Activated CD8-positive, alpha-beta memory T cell treated with anti-CD3 and anti-CD28 coated beads, Interleukin-2, amount 50 U/mL, for 1 hour (primary cell): ENCODE measurements at regions not wholly inside any gene's neighbourhood (a gene's known extent, or its start where the extent isn't known, plus 50 kb on each side); places are given as distances from the start of the nearest gene placed in this dataset.

Source experiments
- DNase-seq: peaks from one replicate; pipeline ENCODE4 v3.0.0-alpha.2; 2020; ENCODE audit errors: extremely low read depth

GRCh38 chr1:199160521-199161318, 521.9 kb downstream of the PTPRC start:
- no peak for DNase-seq

- DNase-seq, result no peak
These were observed 522.5 kb downstream of the PTPRC start for GRCh38 chr1:199161319-199161680.

DNA sequence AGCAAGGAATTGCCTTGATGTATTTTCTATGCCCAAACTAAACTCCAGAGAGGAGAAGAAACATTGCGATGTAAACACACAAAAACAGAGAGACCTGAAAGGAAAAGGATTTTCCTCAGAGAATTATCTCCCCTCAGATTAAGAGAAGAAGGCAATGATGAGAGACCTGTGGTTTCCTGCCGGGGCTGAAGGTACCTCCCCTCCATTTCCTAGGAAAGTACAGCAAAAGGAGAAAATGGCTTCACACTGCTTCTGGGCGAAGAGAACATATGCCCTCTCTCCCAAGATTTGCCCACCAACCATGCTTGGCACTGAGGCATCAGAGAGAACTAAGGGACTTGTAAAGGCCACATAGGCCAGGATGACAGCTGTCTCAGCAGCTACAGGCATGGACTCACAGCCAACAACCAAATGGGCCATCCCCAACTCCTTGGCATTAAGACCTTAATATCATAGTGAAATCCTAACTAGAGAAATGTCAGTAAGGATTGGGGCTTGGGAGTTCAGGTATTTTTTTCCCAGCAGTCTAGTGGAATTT, 523.0 kb downstream of the PTPRC start:
- no peak for DNase-seq

GRCh38 chr1:199163267-199163666, 524.4 kb downstream of the PTPRC start:
- no peak for DNase-seq

DNA sequence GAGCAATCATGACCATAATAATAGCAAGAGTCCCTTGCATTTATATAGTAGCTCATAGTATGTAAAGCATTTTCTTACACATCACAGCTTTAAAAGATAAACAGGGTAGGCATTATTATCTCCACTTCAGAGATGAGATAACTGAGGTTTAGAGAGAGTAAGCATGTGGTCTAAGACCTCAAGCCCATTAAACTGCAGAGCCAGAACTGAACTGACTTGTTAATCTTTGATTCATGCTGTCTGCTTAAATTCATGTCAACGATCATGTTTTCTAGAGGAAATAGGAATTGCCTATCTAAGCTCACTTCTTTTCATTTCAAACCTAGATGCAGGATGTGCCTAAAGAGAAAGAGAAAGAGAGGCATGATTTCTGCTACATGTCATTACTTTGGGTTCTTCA, 524.8 kb downstream of the PTPRC start:
- DNase-seq, result no peak

- no peak for DNase-seq
These were observed 528.6 kb downstream of the PTPRC start for GRCh38 chr1:199167460-199167859.

GRCh38 chr1:199168888-199169585, 530.2 kb downstream of the PTPRC start:
- DNase-seq, result no peak

DNA sequence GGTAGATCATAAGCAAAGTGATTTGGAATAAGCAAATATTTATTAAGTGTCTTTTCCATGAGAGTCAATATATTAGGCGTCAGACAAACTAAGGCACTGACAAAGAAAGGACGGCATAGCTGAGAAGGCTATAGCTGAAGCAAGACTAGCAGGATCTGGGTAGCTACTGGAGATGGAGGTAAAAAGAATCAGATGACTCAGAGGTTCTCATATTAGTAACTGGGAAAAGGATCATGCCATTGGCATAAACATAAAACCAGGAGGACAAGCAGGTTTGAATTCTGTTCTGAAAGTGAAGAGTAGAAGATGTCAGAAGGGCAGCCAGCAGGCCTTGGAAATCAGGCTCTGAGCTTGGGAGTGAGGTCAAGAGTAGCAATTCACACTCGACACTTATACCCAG, 531.9 kb downstream of the PTPRC start:
- no peak for DNase-seq

GRCh38 chr1:199172171-199173124, 533.6 kb downstream of the PTPRC start:
- DNase-seq, result no peak

DNA sequence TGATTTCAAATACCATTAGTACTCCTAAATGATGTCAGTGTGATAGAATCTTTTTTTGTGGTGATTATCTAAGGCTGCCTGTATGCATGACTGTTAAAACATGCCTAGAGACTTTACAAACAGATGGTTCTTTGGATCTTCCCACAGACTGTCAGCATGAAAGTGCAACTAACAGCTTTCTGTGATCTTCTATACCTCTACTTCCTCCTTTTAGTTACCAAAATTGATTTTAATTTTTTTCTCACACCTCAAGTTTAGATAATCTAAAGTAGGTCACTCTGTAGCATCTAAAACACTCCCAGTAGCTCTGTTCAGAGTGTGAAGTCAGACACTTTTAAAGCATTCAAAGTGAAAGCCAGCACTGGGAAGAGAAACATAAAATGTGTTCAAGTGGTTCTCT, 534.5 kb downstream of the PTPRC start:
- no peak for DNase-seq

GRCh38 chr1:199174336-199174735, 535.5 kb downstream of the PTPRC start:
- DNase-seq, result no peak

GRCh38 chr1:199176713-199177112, 537.9 kb downstream of the PTPRC start:
- no peak for DNase-seq

DNA sequence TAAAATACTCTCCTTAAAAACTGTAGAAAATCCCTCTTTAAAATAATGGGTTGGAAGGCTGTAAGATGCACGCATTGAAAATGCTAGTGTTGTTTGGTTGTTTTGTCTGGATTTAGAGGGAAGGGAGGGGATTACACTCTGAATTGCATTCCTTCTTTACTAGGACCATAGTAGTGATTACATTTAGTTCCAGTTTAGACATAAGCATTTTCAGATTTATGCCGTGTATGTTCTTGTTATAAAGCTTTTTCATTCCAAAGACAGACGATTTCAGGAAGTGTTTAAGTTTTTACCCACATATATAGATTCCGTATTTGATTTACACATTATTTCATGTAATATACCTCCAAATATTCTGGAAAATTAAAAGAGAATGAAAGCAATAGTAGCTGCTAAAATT, 538.4 kb downstream of the PTPRC start:
- no peak for DNase-seq

GRCh38 chr1:199178646-199179045, 539.8 kb downstream of the PTPRC start:
- no peak for DNase-seq

DNA sequence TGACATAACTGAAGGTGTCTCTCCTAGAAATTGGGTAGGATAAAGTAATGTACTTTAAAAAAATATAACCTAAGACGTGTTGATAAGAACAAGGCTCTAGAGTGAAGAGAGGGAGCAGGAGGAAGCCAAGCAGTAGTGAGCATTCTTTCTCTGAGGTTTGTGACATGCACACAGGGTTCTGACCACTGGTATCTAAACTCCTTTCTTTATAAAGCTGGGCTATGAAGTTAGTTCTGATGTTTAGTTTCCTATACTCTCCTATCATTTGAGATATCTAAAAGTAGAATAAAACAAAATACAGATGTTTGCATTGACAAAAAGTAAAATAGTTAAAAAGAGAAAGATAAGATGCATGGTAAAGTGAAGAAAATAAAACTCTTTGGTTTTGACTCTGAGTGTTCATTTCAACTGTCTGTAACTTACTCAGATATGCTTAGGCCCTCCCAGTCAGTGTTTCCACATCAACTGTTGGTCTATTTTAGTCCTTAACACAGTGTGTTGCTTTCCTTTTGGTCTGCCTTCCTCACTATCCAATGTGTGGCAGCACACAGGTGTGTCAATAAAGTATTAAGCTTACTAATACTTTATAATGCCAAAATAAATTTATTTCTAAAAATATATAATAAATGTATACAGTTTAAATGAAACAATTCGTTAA, 543.5 kb downstream of the PTPRC start:
- DNase-seq, result no peak

- no peak for DNase-seq
These were observed 545.3 kb downstream of the PTPRC start for GRCh38 chr1:199184180-199184579.

DNA sequence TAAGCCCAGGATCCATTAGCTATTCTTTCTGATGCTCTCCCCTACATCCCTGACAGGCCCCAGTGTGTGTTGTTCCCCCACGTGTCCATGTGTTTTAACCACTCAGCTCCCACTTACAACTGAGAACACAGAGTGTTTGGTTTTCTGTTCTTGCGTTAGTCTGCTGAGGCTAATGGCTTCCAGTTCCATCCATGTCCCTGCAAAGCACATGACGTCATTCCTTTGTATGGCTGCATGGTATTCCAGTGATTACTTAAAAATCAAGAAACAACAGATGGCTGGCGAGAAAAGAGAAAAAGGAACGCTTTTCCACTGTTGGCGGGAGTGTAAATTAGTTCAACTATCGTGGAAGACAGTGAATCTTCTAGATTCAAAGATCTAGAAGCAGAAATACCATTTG, 556.0 kb downstream of the PTPRC start:
- no peak for DNase-seq

DNA sequence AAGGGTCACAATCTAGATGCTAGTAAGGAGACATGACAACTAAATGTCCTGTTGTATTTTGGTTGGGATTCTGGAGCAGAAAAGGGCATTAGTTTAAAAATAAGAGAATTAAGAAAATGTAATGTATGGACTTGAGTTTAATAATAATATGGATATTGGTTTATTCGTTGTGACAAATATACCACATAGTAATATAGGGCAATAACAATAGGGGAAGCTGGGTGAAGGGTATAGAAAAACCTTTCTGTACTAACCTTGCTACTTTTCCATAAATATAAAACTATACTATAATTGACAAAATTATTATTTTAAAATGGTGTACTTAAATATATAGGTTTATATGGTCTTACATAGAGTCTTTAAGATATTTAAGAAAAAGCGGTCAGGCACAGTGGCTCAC, 558.9 kb downstream of the PTPRC start:
- no peak for DNase-seq

GRCh38 chr1:199202331-199202730, 563.5 kb downstream of the PTPRC start:
- DNase-seq, result no peak

GRCh38 chr1:199204231-199204630, 565.4 kb downstream of the PTPRC start:
- DNase-seq, result no peak

DNA sequence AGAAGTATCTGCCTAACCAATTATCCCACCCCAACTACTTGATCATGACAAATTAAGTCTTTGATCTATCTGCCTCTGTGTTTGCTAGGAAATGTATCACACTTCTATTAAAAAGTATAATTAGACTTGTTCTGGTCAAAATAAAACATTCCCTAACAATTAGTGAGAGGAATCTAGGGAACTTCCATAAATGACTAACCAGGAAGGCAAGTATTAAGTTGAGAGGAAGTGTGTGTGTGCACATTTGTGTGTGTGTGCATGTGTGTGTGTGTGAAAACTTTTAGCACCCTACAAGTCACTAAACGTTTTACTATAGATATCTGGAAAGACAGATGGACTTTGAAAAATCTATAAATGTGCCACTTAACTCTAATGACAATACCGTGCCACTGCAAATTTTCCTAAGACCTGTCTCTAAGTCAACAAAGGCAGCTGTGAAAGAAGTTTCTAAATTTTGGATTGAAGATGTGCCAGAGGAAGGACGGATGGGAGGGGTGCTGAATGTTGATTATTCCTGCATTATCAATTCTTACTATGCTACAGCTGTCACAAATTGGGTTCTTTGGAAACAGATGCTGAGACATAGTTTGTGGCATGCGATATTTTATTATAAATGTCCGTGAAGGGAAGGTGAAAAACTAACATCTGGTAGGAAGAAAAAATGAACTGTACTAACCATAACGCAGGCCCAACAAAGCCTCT, 567.1 kb downstream of the PTPRC start:
- no peak for DNase-seq
